SKM-1 (cell line): ENCODE measurements at regions not wholly inside any gene's neighbourhood (a gene's known extent, or its start where the extent isn't known, plus 50 kb on each side); places are given as distances from the start of the nearest gene placed in this dataset.

ENCODE experiments used
- DNase-seq: peaks from one replicate; lab custom pipeline; 2025; ENCODE audit not compliant: unreplicated experiment; lab: John Stamatoyannopoulos, UW

GRCh38 chr7:28231176-28231575, 50.6 kb upstream of the JAZF1 start:
- no peak for DNase-seq

- no peak for DNase-seq
These were observed 56.0 kb upstream of the JAZF1 start for GRCh38 chr7:28236560-28236959.

- DNase-seq: no peak
These were observed 56.8 kb upstream of the JAZF1 start for GRCh38 chr7:28237363-28237762.

DNA sequence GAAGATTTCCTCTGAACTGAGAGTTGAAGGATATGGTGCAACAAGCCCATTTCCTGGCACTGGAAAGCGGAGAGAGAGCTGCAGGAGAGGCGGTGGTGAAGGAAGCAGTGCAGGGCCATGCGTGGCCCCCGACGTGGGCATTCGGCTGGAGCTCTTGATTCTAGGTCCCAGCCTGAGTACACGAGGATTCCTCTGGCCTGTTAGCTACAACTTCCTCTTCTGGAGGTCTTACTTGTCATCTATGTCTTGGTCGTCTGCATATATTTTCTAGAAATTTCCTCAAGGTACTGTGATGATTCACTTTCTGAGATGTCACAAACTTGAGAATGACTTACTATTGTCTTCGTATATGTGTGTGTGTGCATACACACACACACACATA, 59.2 kb upstream of the JAZF1 start:
- DNase-seq: peak; percentile 71

- no peak for DNase-seq
These were observed 59.9 kb upstream of the JAZF1 start for GRCh38 chr7:28240481-28240880.

DNA sequence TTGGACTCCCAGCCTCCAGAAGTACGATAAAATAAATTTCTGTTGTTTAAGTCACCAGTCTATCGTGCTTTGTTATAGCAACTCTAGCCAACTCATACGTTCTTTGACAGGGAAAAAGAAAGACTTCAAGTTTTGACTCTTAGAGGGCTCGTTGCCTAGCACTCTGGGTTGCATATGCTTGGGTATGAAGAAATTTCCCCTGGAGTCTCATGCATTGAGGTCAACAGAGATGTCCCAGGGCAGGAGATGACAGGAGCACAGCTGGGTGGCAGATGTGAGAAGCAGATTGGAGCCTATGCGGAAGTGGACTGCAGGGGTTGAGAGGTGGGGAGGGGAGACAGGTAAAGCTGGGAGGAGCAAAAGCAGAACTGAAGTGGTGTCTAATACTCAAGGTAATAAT, 63.3 kb upstream of the JAZF1 start:
- DNase-seq: no peak

DNA sequence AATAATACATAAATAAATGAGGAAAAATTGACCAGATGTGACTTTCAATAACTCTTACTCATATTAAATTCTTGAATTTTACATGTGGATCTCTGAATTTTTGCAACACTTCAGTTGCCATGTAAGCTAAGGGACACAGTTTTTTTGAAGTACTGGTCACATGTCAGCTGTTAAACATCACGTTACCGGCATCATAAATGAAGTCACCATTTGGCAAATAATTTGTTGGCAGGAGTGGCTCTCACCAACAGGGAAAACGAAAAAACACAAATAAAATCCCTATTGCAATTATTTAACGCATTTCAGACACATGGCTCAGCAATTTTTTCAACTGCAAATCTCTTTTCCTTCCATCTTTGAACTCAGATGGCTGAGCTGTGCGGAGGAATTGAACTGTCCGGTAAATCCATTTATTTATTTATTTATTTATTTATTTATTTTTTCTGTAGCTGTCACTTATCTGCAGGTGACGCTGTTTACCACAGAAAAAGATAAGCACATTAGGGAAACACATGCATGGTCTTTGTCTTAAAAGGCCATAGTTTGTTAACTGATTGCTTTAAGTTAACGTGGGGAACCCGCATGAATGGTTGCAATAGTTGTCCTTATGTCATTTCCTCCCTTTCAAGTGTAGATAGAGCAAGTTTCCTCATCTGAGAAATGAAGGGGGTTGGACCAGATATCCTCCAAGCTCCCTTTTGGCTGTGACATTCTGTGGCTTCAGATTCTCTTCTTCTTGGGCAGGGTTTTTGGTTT, 64.7 kb upstream of the JAZF1 start:
- peak; percentile 47 for DNase-seq

DNA sequence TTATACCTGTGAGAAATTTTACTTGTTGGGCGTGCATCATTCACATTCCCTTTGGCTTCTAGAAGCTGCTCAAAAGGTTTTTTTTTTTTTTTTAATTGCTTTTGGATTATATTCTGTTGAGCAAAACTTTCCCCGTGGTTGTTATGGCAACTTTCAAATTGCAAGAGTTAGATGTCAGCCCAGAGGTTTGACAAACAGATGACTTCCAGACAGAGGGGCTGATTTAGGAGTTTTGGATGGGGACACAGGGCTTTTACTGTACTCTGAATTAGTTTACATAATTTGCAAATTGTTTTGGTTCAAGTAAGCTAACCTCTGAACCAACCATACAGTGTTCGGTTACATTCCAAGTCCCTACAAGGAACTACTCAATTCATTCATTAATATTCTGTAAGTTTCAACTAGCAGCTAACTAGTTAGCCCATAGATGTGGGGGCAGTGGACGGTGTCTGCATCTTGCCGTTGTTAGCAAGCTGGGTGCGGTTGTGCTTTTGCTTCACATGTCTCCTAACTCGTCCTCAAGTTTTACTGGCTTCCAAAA, 66.4 kb upstream of the JAZF1 start:
- DNase-seq: no peak

- no peak for DNase-seq
These were observed 77.6 kb upstream of the JAZF1 start for GRCh38 chr7:28258240-28258639.

DNA sequence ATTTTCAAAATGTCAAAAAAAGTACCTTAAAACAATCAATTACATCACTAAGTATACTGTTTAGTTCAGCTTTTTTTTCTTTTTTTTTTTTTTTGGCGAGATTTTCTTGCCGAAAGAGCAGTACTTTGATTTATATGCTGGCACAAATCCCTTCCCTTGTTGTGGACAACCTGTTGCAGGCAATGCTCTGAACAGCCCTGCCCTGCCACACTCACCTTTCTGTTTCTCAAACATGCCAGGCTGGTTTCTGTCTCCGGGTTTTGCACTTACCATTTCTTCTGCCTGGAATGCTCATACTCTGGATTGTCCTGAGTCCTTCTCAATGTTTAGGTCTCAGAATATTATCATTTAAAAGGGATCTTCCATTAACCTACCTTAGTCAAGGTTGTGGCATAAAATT, 80.4 kb upstream of the JAZF1 start:
- no peak for DNase-seq

- DNase-seq: no peak
These were observed 83.2 kb upstream of the JAZF1 start for GRCh38 chr7:28263622-28264271.

GRCh38 chr7:28266402-28266801, 85.8 kb upstream of the JAZF1 start:
- no peak for DNase-seq

- DNase-seq: no peak
These were observed 86.4 kb upstream of the JAZF1 start for GRCh38 chr7:28267012-28267411.

DNA sequence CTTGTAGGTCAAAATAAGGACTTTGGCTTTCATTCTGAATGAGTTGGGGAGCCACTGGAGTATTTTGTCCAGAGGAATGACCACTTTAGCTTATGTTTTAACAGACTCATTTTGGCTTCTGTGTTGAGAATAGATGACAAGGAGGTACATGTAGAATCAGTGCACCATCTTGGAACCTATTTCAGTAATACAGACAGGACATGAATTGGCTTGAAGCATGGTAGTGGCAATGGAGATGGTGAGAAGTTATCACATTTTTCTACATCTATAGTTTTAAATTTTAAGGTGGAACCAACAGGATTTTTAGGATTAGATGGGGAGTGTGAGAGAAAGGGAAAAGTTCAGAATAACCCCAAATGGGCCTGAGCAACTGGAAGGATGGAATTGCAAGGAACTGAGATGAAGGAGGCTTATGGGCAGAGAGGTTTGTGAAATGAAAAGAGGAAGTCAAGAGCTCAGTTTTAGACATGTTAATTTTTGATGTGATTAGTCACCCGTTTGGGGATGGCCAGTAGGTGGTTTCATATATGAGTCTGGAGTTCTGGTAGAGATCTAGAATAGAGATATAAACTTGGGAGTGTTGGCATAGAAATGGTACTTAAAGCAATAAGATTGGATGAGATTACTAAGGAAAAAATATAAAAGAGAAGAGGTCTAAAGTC, 89.2 kb upstream of the JAZF1 start:
- DNase-seq: no peak

- DNase-seq: no peak
These were observed 89.9 kb upstream of the JAZF1 start for GRCh38 chr7:28270536-28270935.

DNA sequence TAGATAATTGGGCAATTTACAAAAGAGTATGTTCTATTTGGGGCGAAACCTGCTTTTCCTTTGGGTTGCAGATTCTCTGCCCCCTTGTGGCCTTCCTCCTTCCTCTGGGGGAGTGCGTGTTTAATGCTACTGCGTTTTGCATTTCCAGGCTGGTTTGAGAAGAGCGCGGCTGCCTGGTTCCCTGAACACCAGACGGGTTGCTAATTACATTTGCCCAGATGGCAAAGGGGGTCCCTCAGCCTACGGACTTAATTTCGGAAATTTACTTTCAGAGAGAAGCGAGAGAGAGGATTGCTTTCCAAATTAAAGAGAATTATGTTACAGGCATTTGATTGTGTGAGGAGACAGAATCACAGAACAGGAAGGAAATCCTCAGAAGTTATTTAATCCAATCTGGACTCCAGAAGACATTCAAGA, 91.9 kb upstream of the JAZF1 start:
- DNase-seq: no peak

DNA sequence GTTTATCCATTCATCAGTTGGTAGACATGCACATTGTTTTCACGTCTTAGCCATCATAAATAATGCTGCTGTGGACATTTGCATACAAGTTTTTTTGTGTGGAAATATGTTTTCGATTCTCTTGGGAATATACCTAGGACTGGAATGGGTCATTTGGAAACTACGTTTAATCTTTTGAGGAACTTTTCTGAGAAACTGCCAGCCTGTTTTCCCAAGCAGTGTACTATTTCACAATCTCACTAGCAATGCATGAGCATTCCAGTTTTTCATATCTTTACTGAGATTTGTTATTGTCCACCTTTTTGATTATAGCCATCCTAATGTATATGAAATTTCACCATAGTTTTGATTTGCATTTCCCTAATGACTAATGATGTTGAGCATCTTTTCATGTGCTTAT, 95.7 kb upstream of the JAZF1 start:
- no peak for DNase-seq

GRCh38 chr7:28277364-28277763, 96.8 kb upstream of the JAZF1 start:
- no peak for DNase-seq

- DNase-seq: no peak
These were observed 97.4 kb upstream of the JAZF1 start for GRCh38 chr7:28277958-28278357.

DNA sequence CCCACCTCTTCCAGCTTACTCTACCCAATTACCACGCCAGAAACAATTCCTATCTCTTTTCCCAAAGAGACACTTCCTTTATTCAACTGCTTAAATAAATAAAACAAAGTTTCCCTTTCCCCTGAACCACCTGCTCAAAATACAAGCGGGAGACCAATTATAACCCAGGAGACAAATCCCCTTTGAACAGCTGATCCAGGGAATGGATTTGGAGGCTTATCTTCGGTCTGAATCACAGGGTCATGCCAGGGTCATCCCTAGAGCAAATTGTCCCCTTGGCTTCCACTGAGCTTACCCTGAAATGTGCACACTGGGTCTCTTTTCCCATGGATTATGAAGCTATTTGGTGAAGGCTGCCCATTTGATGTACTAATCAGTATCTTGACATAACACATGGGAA, 99.9 kb upstream of the JAZF1 start:
- DNase-seq: no peak

DNA sequence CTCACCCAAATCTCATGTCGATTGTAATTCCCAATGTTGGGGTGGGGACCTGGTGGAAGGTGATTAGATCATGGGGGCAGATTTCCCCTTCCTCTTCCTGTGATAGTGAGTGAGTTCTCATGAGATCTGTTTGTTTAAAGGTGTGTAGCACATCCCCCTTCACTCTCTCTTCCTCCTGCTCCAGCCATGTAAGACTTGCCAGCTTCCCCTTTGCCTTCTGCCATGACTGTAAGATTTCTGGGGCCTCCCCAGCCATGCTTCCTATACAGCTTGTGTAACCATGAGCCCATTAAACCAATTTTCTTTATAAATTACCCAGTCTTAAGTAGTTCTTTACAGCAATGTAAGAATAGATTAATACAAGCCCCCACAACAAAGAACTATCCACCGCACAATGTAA, 109.9 kb upstream of the JAZF1 start:
- no peak for DNase-seq

GRCh38 chr7:28291559-28291958, 111.0 kb upstream of the JAZF1 start:
- DNase-seq: no peak
